Gastroesophageal sphincter (tissue), 4 donors: ENCODE measurements at regions not wholly inside any gene's neighbourhood (a gene's known extent, or its start where the extent isn't known, plus 50 kb on each side); places are given as distances from the start of the nearest gene placed in this dataset.
"Not testable (repeated sequence)": the region's sequence is repeated elsewhere in the genome, so short reads cannot be mapped to it uniquely, and the experiment has no call there.

Experiments
- ATAC-seq: fragments of 150-250 bp; one replicate; pipeline ENCODE4 v1.9.1; 2016; ENCODE audit warnings: mild to moderate bottlenecking, moderate library complexity
- H3K27ac ChIP-seq, 4 donors: fragments of 200-600 bp; sonication (generic) in 3 of 4; 1 replicate in 3 of 4; 2 replicates in 1 of 4; pipeline ENCODE4 v1.5.1; 2016 to 2019
- H3K27me3 ChIP-seq: fragments of 200-600 bp; sonication (generic); one replicate; pipeline ENCODE4 v1.5.1; 2019
- H3K36me3 ChIP-seq, 2 donors: fragments of 200-600 bp; sonication (generic); one replicate each; pipeline ENCODE4 v1.5.1; 2019; ENCODE audit warnings: control low read depth in 1 of 2
- H3K4me1 ChIP-seq, 3 donors: fragments of 200-600 bp; sonication (generic); 1 replicate in 2 of 3; 2 replicates in 1 of 3; pipeline ENCODE4 v1.5.1; 2016 to 2019; ENCODE audit warnings: control low read depth in 2 of 3
- H3K4me3 ChIP-seq, 2 donors: fragments of 200-600 bp; sonication (generic); one replicate each; pipeline ENCODE4 v1.5.1; 2019; ENCODE audit warnings: mild to moderate bottlenecking in 1 of 2, moderate library complexity in 1 of 2
- H3K9me3 ChIP-seq, 3 donors: fragments of 200-600 bp; sonication (generic); one replicate each; pipeline ENCODE4 v1.5.1; 2017 to 2019; ENCODE audit warnings: control low read depth in 2 of 3
- CTCF ChIP-seq, 4 experiments: fragments of 200-600 bp in 2 of 4; fragments of 450-650 bp in 2 of 4; sonication (generic) in 1 of 4; IDR thresholded peaks; one replicate each; pipeline ENCODE4 v1.5.1; 2017 to 2019; ENCODE audit warnings: antibody characterized with exemption in 4 of 4, mild to moderate bottlenecking in 2 of 4, moderate library complexity in 2 of 4
- EP300 ChIP-seq: sonication (generic); formaldehyde crosslinking; IDR thresholded peaks from one replicate; pipeline ENCODE4 v1.6.1; 2017; ENCODE audit warnings: antibody characterized with exemption, mild to moderate bottlenecking
- POLR2A ChIP-seq, 2 donors: fragments of 450-650 bp; IDR thresholded peaks; one replicate each; pipeline ENCODE4 v1.6.1; 2017; ENCODE audit warnings: antibody characterized with exemption in 2 of 2, mild to moderate bottlenecking in 2 of 2, moderate library complexity in 1 of 2
- POLR2AphosphoS5 ChIP-seq: sonication (generic); formaldehyde crosslinking; IDR thresholded peaks from one replicate; pipeline ENCODE4 v1.6.1; 2017; ENCODE audit warnings: antibody characterized with exemption
- WGBS, 2 donors: methylation state at CpG; one replicate each; pipeline ENCODE4 v1.1.5; 2018; ENCODE audit warnings: low coverage in 1 of 2; 5-methylcytosine and 5-hydroxymethylcytosine counted together

GRCh38 chr5:108459769-108460168 lies 77.9 kb upstream of the FBXL17 start:
- TF ChIP-seq CTCF (IDR thresholded peaks at IDR 0.05) = no peak
- TF ChIP-seq EP300 = no peak
- no peak for TF ChIP-seq POLR2AphosphoS5
- TF ChIP-seq POLR2A (IDR thresholded peaks at IDR 0.05) = no peak
- H3K4me3 ChIP-seq = no peak overlapping the region
- H3K36me3 ChIP-seq = no peaks in the 10 kb centered on the region
- H3K27me3 ChIP-seq = no peaks in the 10 kb centered on the region
- H3K4me1 ChIP-seq = no peaks in the 10 kb centered on the region
- H3K9me3 ChIP-seq = peaks cover 0 to under 1% (median 0%) of the 10 kb centered on the region in 3 donors
- WGBS, 2 donors = 45 to 83% methylated on average over 2 of the region's 2 CpGs
- ATAC-seq = no peak
- no peak overlapping the region for H3K27ac ChIP-seq

- Histone ChIP-seq H3K36me3 (no peaks in the 10 kb centered on the region), H3K27ac (no peak overlapping the region), H3K4me1 (no peaks in the 10 kb centered on the region), H3K9me3 (peaks cover 0 to 17% (median 0%) of the 10 kb centered on the region in 3 donors), H3K27me3 (no peaks in the 10 kb centered on the region), H3K4me3 (no peak overlapping the region)
- no peak for ATAC-seq
- TF ChIP-seq POLR2AphosphoS5 = no peak
- no peak for TF ChIP-seq POLR2A (IDR thresholded peaks at IDR 0.05)
- no peak for TF ChIP-seq EP300
- no peak for TF ChIP-seq CTCF (IDR thresholded peaks at IDR 0.05)
Observed at GRCh38 chr5:108451269-108451668, 69.4 kb upstream of the FBXL17 start.

GRCh38 chr5:108444130-108444529 lies 62.2 kb upstream of the FBXL17 start:
- not testable (repeated sequence) for H3K27me3 ChIP-seq, ATAC-seq, H3K4me3 ChIP-seq, H3K36me3 ChIP-seq, H3K4me1 ChIP-seq, H3K27ac ChIP-seq
- peaks cover 0 to 12% (median 0%) of the 10 kb centered on the region in 3 donors for H3K9me3 ChIP-seq
- 92 to 100% methylated on average over 1 to 3 of the region's 3 CpGs for WGBS, 2 donors

- peaks cover 0 to 18% (median 0%) of the 10 kb centered on the region in 3 donors for H3K9me3 ChIP-seq
- WGBS, 2 donors = 90% methylated on average over 4 of the region's 24 CpGs; no CpG with 5 or more reads in 1 of the 2 donors
- H3K27ac ChIP-seq, H3K27me3 ChIP-seq, H3K4me3 ChIP-seq, H3K36me3 ChIP-seq, H3K4me1 ChIP-seq, ATAC-seq: not testable (repeated sequence)
Observed at GRCh38 chr5:108442063-108442651, 60.3 kb upstream of the FBXL17 start.

GRCh38 chr5:108437425-108437824 lies 55.5 kb upstream of the FBXL17 start:
- Histone ChIP-seq H3K36me3 (no peaks in the 10 kb centered on the region), H3K27ac (no peak overlapping the region), H3K4me3 (no peak overlapping the region), H3K4me1 (no peaks in the 10 kb centered on the region), H3K27me3 (no peaks in the 10 kb centered on the region), H3K9me3 (peaks cover 0 to 7% (median 0%) of the 10 kb centered on the region in 3 donors)
- ATAC-seq = no peak
- TF ChIP-seq POLR2AphosphoS5 = no peak
- no peak for TF ChIP-seq POLR2A (IDR thresholded peaks at IDR 0.05)
- TF ChIP-seq CTCF (IDR thresholded peaks at IDR 0.05) = no peak
- TF ChIP-seq EP300 = no peak
- WGBS, 2 donors = no CpG with 5 or more reads among the region's 1 CpG

- no peak for ATAC-seq
- H3K9me3 ChIP-seq = peaks cover 0 to 7% (median 0%) of the 10 kb centered on the region in 3 donors
- no peaks in the 10 kb centered on the region for H3K27me3 ChIP-seq
- H3K4me3 ChIP-seq = no peak overlapping the region
- no peak for TF ChIP-seq EP300
- no peak for TF ChIP-seq POLR2A (IDR thresholded peaks at IDR 0.05)
- no peak for TF ChIP-seq CTCF (IDR thresholded peaks at IDR 0.05)
- no peak for TF ChIP-seq POLR2AphosphoS5
- WGBS, 2 donors = 70 to 75% methylated on average over 2 of the region's 5 CpGs
- H3K27ac ChIP-seq = no peak overlapping the region
- H3K4me1 ChIP-seq = no peaks in the 10 kb centered on the region
- H3K36me3 ChIP-seq = no peaks in the 10 kb centered on the region
Observed at GRCh38 chr5:108436696-108437095, 54.8 kb upstream of the FBXL17 start.
